WI38 (cell line): ENCODE measurements at regions not wholly inside any gene's neighbourhood (a gene's known extent, or its start where the extent isn't known, plus 50 kb on each side); places are given as distances from the start of the nearest gene placed in this dataset.

Experiments used
- H3K4me3 ChIP-seq: 2 replicates; pipeline ENCODE4 v1.5.1; 2011; ENCODE audit warnings: low read depth, mild to moderate bottlenecking, control low read depth, low read length
- CTCF ChIP-seq: IDR thresholded peaks from 2 replicates; pipeline ENCODE4 v1.5.1; 2012; ENCODE audit warnings: low read depth, mild to moderate bottlenecking, control low read depth, low read length

DNA sequence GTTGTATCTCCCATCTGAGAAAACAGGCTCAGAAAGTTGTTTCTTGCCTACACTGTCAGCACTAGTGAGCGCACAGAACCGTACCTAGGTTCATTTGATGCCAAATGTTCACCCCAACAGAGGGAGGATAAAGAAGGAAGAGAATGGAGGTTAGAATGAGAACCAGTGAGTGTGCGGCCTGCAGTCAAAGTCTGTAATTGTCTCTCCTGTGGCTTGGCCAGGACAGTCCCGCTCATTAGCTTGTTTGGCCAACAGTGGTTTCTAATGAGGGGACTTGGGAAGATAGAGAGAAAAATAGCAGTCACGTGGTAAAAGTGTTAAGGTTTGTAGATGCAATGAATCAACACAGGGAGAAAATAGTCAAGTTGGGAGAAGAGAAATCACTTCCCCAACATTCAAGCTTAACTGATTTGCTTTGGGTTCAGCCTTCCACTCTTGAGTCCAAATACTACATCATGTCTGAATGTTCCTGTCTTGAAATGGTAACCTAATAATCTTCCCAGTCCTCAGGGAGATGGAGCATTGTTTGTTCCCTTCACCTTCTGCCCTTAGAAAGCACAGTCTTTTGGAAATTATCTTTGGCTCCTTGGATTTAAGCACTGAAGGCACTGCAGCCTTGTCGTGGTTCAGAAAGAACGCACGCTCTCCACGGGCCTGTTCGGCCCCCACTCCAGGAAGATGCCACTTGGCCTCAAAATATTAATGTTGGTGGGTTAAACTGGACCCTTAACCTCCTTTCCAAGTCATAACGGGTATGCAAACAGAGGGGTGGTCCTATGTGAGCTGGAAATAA lies 360.4 kb upstream of the ZNF32 start:
- no peak overlapping the region for H3K4me3 ChIP-seq
- TF ChIP-seq CTCF = no peak

- H3K4me3 ChIP-seq = no peak overlapping the region
- TF ChIP-seq CTCF = no peak
Observed at GRCh38 chr10:44008270-44008916, 359.7 kb upstream of the ZNF32 start.

DNA sequence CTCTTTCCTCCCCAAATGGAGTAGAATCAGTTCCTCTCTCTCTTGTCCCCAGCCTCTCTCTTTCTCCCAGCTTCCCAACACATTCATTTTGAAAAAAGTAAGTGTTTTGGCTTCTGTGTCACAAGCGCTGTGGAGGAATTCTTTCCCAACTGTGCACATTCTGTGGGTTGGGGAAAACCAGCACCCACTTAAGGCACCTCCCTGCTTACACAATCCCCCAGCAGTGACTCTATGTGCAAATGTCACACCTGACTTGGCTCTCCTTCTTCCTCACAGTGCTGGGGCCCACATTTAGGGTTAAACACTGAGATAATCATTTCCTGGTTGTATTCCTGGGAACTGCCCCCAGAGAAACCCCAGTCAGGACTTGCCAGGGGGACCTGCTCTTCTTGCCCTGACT lies 358.1 kb upstream of the ZNF32 start:
- no peak for TF ChIP-seq CTCF
- no peak overlapping the region for H3K4me3 ChIP-seq

- TF ChIP-seq CTCF = no peak
- H3K4me3 ChIP-seq = no peak overlapping the region
Observed at GRCh38 chr10:44005788-44006099, 357.1 kb upstream of the ZNF32 start.

DNA sequence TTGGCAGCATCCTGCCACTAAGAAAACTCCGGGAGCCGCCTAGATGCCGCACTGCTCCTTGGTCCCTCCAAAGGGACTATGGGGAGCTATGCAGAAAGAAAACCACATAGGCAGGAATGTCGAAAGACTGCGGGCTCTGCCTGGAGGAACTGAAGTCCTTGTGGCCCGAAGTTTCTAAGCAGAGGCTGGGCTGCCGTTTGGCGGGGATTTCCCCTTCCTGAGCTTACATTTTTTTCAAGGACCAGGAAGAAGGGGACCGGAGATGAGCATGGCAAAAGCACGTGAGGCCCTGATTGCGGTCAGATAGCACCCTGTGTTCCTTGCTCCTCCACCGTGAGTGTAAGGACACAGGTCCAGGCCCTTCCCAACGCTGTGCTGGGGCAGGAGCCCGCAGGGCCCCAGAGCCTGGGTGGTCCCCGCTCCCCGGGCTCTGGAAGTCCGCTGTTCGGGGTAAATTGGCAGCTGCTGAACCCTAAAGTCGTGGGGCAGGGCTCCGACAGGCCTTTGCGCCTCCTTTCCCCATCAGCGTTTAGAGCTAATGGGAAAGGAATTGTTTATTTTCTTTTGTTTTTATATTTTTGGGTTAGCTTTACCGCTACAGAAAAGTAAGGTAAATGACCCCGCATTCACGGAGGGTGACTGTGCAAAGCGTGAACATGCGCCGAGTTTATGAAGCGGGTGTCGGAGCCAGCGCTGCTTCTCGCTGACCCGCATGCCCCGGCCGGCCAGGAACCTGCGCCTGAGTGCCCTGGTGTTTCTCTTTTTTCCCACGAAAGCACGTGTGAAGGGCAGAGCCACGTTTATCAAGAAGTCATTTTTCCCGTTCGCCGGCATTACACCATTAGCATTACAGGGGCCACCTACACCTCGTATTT lies 356.5 kb upstream of the ZNF32 start:
- no peak for TF ChIP-seq CTCF

DNA sequence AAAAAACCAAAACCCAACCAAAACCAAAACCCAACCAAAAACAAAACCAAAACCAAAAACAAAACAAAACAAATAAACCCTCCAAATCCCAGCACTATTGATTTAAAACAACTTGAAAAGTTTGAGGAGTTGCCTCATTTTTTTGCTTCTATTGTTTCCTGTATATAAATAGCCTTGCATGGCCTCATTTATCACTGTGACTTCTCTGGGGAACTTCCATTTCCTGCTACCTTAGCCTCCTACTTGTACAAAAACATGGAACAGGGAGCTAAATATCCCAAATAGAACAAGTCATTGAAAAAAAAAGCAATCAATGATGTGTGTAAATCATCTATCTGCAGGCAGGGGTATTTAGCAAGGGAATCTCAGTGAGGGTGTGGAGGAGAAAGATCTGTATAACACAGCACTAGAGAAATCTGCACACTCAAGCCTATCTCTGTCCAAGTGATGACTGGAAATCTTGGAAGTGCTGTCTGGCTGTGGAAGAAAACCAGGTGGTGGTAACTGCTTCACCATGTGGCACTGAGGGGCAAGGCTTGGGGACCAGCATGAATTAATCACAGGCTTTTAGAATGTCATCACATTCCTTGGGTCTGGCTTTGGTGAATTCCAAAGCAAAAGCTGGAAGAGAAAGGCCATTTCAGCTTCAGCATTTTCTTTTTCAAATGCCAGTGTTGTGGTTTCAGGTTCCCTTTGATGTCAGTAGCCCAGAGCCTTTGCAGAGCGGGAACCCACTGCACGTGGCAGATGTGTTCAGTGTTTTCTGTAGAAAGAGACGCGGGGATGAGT lies 349.5 kb upstream of the ZNF32 start:
- H3K4me3 ChIP-seq = no peak overlapping the region

More for the DNA sequence above, 356.5 kb upstream of the ZNF32 start:
- no peak overlapping the region for H3K4me3 ChIP-seq

More for the DNA sequence above, 349.5 kb upstream of the ZNF32 start:
- TF ChIP-seq CTCF = no peak
